GM18511 (cell line): ENCODE measurements at regions not wholly inside any gene's neighbourhood (a gene's known extent, or its start where the extent isn't known, plus 50 kb on each side); places are given as distances from the start of the nearest gene placed in this dataset.

Experiments
- ATAC-seq: cut with Tn5 transposase; IDR thresholded peaks from one replicate; pipeline ENCODE4 v1.9.1; 2021; ENCODE audit warnings: mild to moderate bottlenecking, moderate library complexity; ENCODE audit not compliant: unreplicated experiment

- no peak for ATAC-seq
These were observed 159.9 kb upstream of the TENM4 start for GRCh38 chr11:79600711-79601110.

- no peak for ATAC-seq
These were observed 154.0 kb upstream of the TENM4 start for GRCh38 chr11:79594834-79595233.

GRCh38 chr11:79592824-79593223, 152.0 kb upstream of the TENM4 start:
- ATAC-seq = no peak

GRCh38 chr11:79592406-79592805, 151.6 kb upstream of the TENM4 start:
- ATAC-seq = no peak

- ATAC-seq = no peak
These were observed 141.6 kb upstream of the TENM4 start for GRCh38 chr11:79582434-79582833.

- no peak for ATAC-seq
These were observed 138.2 kb upstream of the TENM4 start for GRCh38 chr11:79579063-79579462.

- ATAC-seq = no peak
These were observed 137.3 kb upstream of the TENM4 start for GRCh38 chr11:79578116-79578515.

GRCh38 chr11:79575701-79576100, 134.9 kb upstream of the TENM4 start:
- ATAC-seq = no peak

- ATAC-seq = no peak
These were observed 129.3 kb upstream of the TENM4 start for GRCh38 chr11:79570104-79570503.

GRCh38 chr11:79564288-79564925, 123.6 kb upstream of the TENM4 start:
- no peak for ATAC-seq

GRCh38 chr11:79561496-79561895, 120.7 kb upstream of the TENM4 start:
- no peak for ATAC-seq

- ATAC-seq = no peak
These were observed 110.0 kb upstream of the TENM4 start for GRCh38 chr11:79550809-79551208.

GRCh38 chr11:79547256-79547655, 106.4 kb upstream of the TENM4 start:
- ATAC-seq = no peak

GRCh38 chr11:79546351-79546750, 105.5 kb upstream of the TENM4 start:
- no peak for ATAC-seq

- no peak for ATAC-seq
These were observed 103.5 kb upstream of the TENM4 start for GRCh38 chr11:79544361-79544760.

- ATAC-seq = no peak
These were observed 102.3 kb upstream of the TENM4 start for GRCh38 chr11:79543101-79543500.

- ATAC-seq = no peak
These were observed 100.6 kb upstream of the TENM4 start for GRCh38 chr11:79541466-79541865.

- ATAC-seq = no peak
These were observed 97.9 kb upstream of the TENM4 start for GRCh38 chr11:79538775-79539174.

GRCh38 chr11:79536155-79536917, 95.5 kb upstream of the TENM4 start:
- no peak for ATAC-seq

GRCh38 chr11:79535606-79536005, 94.8 kb upstream of the TENM4 start:
- no peak for ATAC-seq

GRCh38 chr11:79525257-79525656, 84.4 kb upstream of the TENM4 start:
- no peak for ATAC-seq

- no peak for ATAC-seq
These were observed 81.8 kb upstream of the TENM4 start for GRCh38 chr11:79522626-79523025.

- no peak for ATAC-seq
These were observed 79.3 kb upstream of the TENM4 start for GRCh38 chr11:79520086-79520485.
